B cell (primary cell): ENCODE measurements at regions not wholly inside any gene's neighbourhood (a gene's known extent, or its start where the extent isn't known, plus 50 kb on each side); places are given as distances from the start of the nearest gene placed in this dataset.

Source experiments
- ATAC-seq: fragments of 200-7000 bp; cut with Tn5 transposase; one replicate; pipeline ENCODE4 v1.10.0; 2021; ENCODE audit warnings: low read depth, mild to moderate bottlenecking, moderate number of reproducible peaks, moderate library complexity
- CTCF ChIA-PET: fragments of 350-600 bp; sonication (Branson Sonifier 250); formaldehyde crosslinking; loops from one replicate; lab custom pipeline; 2021; ENCODE audit warnings: antibody characterized with exemption, inconsistent platforms; lab: Charles Lee
- POLR2A ChIA-PET: fragments of 350-600 bp; sonication (Branson Sonifier 250); formaldehyde crosslinking; loops from one replicate; lab custom pipeline; 2021; ENCODE audit warnings: antibody characterized with exemption; lab: Charles Lee
- DNase-seq: peaks from one replicate; pipeline ENCODE4 v3.0.0; 2013
- H2AFZ ChIP-seq: 2 replicates; pipeline ENCODE4 v1.6.1; 2012; ENCODE audit warnings: mild to moderate bottlenecking, low read depth, low read length; ENCODE audit not compliant: insufficient read depth, poor library complexity, severe bottlenecking
- H3K27ac ChIP-seq, 2 donors: 1 replicate in 1 of 2; 2 replicates in 1 of 2; pipeline ENCODE4 v1.5.1; 2012 to 2013; ENCODE audit warnings: low read length in 2 of 2, mild to moderate bottlenecking in 2 of 2, moderate library complexity in 1 of 2
- H3K27me3 ChIP-seq, 4 experiments: fragments of 200-600 bp in 1 of 4; sonication (generic) in 1 of 4; replicated peaks in 1 of 4; 1 replicate in 2 of 4; 2 replicates in 2 of 4; pipeline versions ENCODE4 v1.6.1 to v1.7.0; 2013 to 2016; ENCODE audit warnings: low read length in 3 of 4, mild to moderate bottlenecking in 2 of 4, mixed read lengths in 1 of 4, moderate library complexity in 1 of 4; ENCODE audit not compliant: insufficient read depth in 4 of 4, control insufficient read depth in 3 of 4; ENCODE audit errors: control extremely low read depth in 1 of 4
- H3K36me3 ChIP-seq, 2 experiments: replicated peaks in 1 of 2; 1 replicate in 1 of 2; 2 replicates in 1 of 2; pipeline versions ENCODE4 v1.6.1 to v1.7.1; 2013; ENCODE audit warnings: low read length in 1 of 2; ENCODE audit not compliant: insufficient read depth in 2 of 2, control insufficient read depth in 1 of 2; ENCODE audit errors: control extremely low read depth in 1 of 2, extremely low read depth in 1 of 2
- H3K4me1 ChIP-seq, 2 donors: fragments of 200-600 bp in 1 of 2; sonication (generic) in 1 of 2; 1 replicate in 1 of 2; 2 replicates in 1 of 2; pipeline versions ENCODE4 v1.5.1 to v1.6.1; 2013 to 2017; ENCODE audit warnings: low read length in 2 of 2; ENCODE audit not compliant: control insufficient read depth in 2 of 2, insufficient read depth in 2 of 2
- H3K4me2 ChIP-seq: replicated peaks from 2 replicates; pipeline ENCODE3; 2012; ENCODE audit warnings: mild to moderate bottlenecking, low read depth, low read length; ENCODE audit not compliant: poor library complexity, severe bottlenecking
- H3K4me3 ChIP-seq, 5 experiments: fragments of 200-600 bp in 1 of 5; sonication (generic) in 1 of 5; 1 replicate in 3 of 5; 2 replicates in 2 of 5; pipeline versions ENCODE4 v1.5.1 to v1.7.0; 2011 to 2016; ENCODE audit warnings: low read length in 4 of 5, mild to moderate bottlenecking in 4 of 5, low read depth in 2 of 5, control low read depth in 1 of 5, moderate library complexity in 1 of 5; ENCODE audit not compliant: insufficient read depth in 1 of 5; ENCODE audit errors: control extremely low read depth in 1 of 5, extremely low read depth in 1 of 5
- H3K79me2 ChIP-seq: fragments of 200-600 bp; sonication (generic); one replicate; pipeline ENCODE4 v1.6.0; 2016; ENCODE audit warnings: low read length; ENCODE audit not compliant: control insufficient read depth, insufficient read depth
- H3K9ac ChIP-seq: fragments of 200-600 bp; sonication (generic); 2 replicates; pipeline ENCODE4 v1.6.1; 2017; ENCODE audit warnings: mild to moderate bottlenecking, low read length, moderate library complexity
- H3K9me3 ChIP-seq, 3 donors: one replicate each; pipeline versions ENCODE4 v1.6.1 to v1.7.1; 2013; ENCODE audit warnings: low read length in 2 of 3; ENCODE audit not compliant: control insufficient read depth in 2 of 3, insufficient read depth in 1 of 3; ENCODE audit errors: control extremely low read depth in 1 of 3
- H4K20me1 ChIP-seq: 2 replicates; pipeline ENCODE4 v1.6.0; 2012; ENCODE audit warnings: mild to moderate bottlenecking, low read length; ENCODE audit not compliant: insufficient read depth, control insufficient read depth, poor library complexity, severe bottlenecking
- H3K27ac Mint-ChIP-seq: one replicate; pipeline ENCODE4 v1.8.0; 2021; ENCODE audit warnings: mixed read lengths
- H3K27me3 Mint-ChIP-seq: one replicate; pipeline ENCODE4 v1.8.0; 2021; ENCODE audit warnings: mixed read lengths
- H3K4me1 Mint-ChIP-seq: one replicate; pipeline ENCODE4 v1.8.0; 2021; ENCODE audit warnings: mixed read lengths
- H3K4me3 Mint-ChIP-seq: one replicate; pipeline ENCODE4 v1.8.0; 2021; ENCODE audit warnings: mixed read lengths
- H3K9me3 Mint-ChIP-seq: one replicate; pipeline ENCODE4 v1.8.0; 2022; ENCODE audit warnings: mixed read lengths; ENCODE audit not compliant: insufficient read depth
- CTCF ChIP-seq: fragments of 200-600 bp; IDR thresholded peaks from one replicate; pipeline ENCODE4 v1.8.0; 2022; ENCODE audit warnings: antibody characterized with exemption, mild to moderate bottlenecking
- EZH2 ChIP-seq: IDR thresholded peaks from 2 replicates; pipeline ENCODE4 v1.6.1; 2012; ENCODE audit warnings: borderline replicate concordance, low read depth, mild to moderate bottlenecking, moderate library complexity, low read length; ENCODE audit not compliant: insufficient read depth, poor library complexity, severe bottlenecking
- whole genome bisulfite sequencing: methylation state at CpG from one replicate; pipeline ENCODE4 v1.1.5; 2013; ENCODE audit warnings: missing lambda C conversion rate; ENCODE audit not compliant: insufficient coverage; 5-methylcytosine and 5-hydroxymethylcytosine counted together
- intact Hi-C: fragments of 100-400 bp; cut with micrococcal nuclease; formaldehyde crosslinking; loops from one replicate; pipeline ENCODE4 v1.10.0; 2022

- no peak overlapping the region for H3K9ac ChIP-seq
- no peak for DNase-seq
- H3K9me3 Mint-ChIP-seq = peaks cover 2% of the 10 kb centered on the region
- no peak overlapping the region for H3K4me2 ChIP-seq
- no peak overlapping the region for H2AFZ ChIP-seq
- CTCF ChIA-PET = no interaction called here
- no peaks in the 10 kb centered on the region for H3K27me3 Mint-ChIP-seq
- WGBS = no CpG with 5 or more reads among the region's 2 CpGs
- intact Hi-C loops = no loop called here
- no peak overlapping the region for H3K27ac ChIP-seq
- no peaks in the 10 kb centered on the region for H3K79me2 ChIP-seq
- ATAC-seq = no peak
- peaks cover 0 to 4% (median 0%) of the 10 kb centered on the region in 3 donors for H3K9me3 ChIP-seq
- POLR2A ChIA-PET = no interaction called here
- H4K20me1 ChIP-seq = no peaks in the 10 kb centered on the region
- H3K4me1 Mint-ChIP-seq = no peaks in the 10 kb centered on the region
- H3K4me3 ChIP-seq = no peak overlapping the region
- H3K4me3 Mint-ChIP-seq = no peak overlapping the region
- H3K4me1 ChIP-seq = no peaks in the 10 kb centered on the region
- no peaks in the 10 kb centered on the region for H3K27me3 ChIP-seq
- no peak overlapping the region for H3K27ac Mint-ChIP-seq
- no peak for TF ChIP-seq EZH2
- TF ChIP-seq CTCF = no peak
- H3K36me3 ChIP-seq = no peaks in the 10 kb centered on the region
Observed at GRCh38 chr4:63717384-63717783, 691.9 kb downstream of the TECRL start.

- no peaks in the 10 kb centered on the region for H3K36me3 ChIP-seq
- Mint-ChIP-seq H3K9me3 (peaks cover 4% of the 10 kb centered on the region), H3K27ac (no peak overlapping the region), H3K4me1 (no peaks in the 10 kb centered on the region), H3K4me3 (no peak overlapping the region), H3K27me3 (no peaks in the 10 kb centered on the region)
- no peak overlapping the region for H3K9ac ChIP-seq
- H2AFZ ChIP-seq = no peak overlapping the region
- H3K27me3 ChIP-seq = no peaks in the 10 kb centered on the region
- intact Hi-C loops = no loop called here
- TF ChIP-seq EZH2 (no peak), CTCF (no peak)
- DNase-seq (no peak), ATAC-seq (no peak)
- H3K27ac ChIP-seq = no peak overlapping the region
- no CpG with 5 or more reads among the region's 2 CpGs for WGBS
- POLR2A ChIA-PET = no interaction called here
- no peaks in the 10 kb centered on the region for H4K20me1 ChIP-seq
- CTCF ChIA-PET = no interaction called here
- no peaks in the 10 kb centered on the region for H3K9me3 ChIP-seq
- H3K4me2 ChIP-seq = no peak overlapping the region
- no peak overlapping the region for H3K4me3 ChIP-seq
- H3K79me2 ChIP-seq = no peaks in the 10 kb centered on the region
- no peaks in the 10 kb centered on the region for H3K4me1 ChIP-seq
Observed at GRCh38 chr4:63708661-63709060, 700.6 kb downstream of the TECRL start.
